SK-N-SH (cell line): ENCODE measurements at regions not wholly inside any gene's neighbourhood (a gene's known extent, or its start where the extent isn't known, plus 50 kb on each side); places are given as distances from the start of the nearest gene placed in this dataset.
"Not testable (repeated sequence)": the region's sequence is repeated elsewhere in the genome, so short reads cannot be mapped to it uniquely, and the experiment has no call there.

Source experiments
- SIN3A ChIP-seq: IDR thresholded peaks from 2 replicates; pipeline ENCODE4 v1.6.1; 2012; ENCODE audit warnings: low read depth, mild to moderate bottlenecking, low read length, moderate library complexity, borderline replicate concordance
- TEAD4 ChIP-seq: IDR thresholded peaks from 2 replicates; pipeline ENCODE4 v1.4.0; 2012; ENCODE audit warnings: mild to moderate bottlenecking, borderline replicate concordance; ENCODE audit not compliant: insufficient read depth
- TF ChIP-seq, protein P1 (sequence below): fragments of 200-600 bp; sonication (generic); IDR thresholded peaks from 2 replicates; pipeline ENCODE4 v1.6.1; 2017; ENCODE audit warnings: antibody characterized with exemption, mild to moderate bottlenecking, moderate library complexity

DNA sequence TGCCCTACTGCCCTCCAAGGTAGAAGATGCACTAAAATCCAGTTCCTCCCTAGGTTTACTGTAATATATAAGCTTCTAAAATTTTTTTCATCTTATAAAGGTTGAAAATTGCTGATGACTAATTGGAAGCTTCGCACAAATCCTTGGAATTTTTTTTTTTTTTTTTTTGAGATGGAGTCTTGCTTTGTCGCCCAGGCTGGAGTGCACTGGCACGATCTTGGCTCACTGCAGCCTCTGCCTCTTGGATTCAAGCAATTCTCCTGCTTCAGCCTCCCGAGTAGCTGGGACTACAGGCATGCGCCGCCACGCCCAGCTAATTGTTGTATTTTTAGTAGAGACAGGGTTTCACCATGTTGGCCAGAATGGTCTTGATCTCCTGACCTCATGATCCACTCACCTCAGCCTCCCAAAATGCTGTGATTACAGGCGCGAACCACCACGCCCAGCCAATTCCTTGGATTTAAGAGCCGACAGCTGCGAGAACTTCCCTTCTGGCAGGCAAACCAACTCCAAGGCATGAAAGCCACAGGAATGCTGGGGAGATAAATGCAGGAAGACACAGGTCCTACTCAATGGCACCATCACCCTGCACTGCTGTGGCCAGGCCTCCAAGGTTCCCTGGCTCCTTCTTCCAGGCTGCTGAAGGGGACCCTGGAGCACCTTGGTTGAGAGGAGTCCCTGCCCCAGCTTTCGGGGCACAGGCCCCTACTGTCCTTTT is 98.9 kb upstream of the CHD2 start:
- TF ChIP-seq SIN3A, TEAD4: not testable (repeated sequence)
- TF ChIP-seq, protein P1, sequence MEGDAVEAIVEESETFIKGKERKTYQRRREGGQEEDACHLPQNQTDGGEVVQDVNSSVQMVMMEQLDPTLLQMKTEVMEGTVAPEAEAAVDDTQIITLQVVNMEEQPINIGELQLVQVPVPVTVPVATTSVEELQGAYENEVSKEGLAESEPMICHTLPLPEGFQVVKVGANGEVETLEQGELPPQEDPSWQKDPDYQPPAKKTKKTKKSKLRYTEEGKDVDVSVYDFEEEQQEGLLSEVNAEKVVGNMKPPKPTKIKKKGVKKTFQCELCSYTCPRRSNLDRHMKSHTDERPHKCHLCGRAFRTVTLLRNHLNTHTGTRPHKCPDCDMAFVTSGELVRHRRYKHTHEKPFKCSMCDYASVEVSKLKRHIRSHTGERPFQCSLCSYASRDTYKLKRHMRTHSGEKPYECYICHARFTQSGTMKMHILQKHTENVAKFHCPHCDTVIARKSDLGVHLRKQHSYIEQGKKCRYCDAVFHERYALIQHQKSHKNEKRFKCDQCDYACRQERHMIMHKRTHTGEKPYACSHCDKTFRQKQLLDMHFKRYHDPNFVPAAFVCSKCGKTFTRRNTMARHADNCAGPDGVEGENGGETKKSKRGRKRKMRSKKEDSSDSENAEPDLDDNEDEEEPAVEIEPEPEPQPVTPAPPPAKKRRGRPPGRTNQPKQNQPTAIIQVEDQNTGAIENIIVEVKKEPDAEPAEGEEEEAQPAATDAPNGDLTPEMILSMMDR = not testable (repeated sequence)
